ENCODE measurements at regions not wholly inside any gene's neighbourhood (a gene's known extent, or its start where the extent isn't known, plus 50 kb on each side); places are given as distances from the start of the nearest gene placed in this dataset.
"Not testable (repeated sequence)": the region's sequence is repeated elsewhere in the genome, so short reads cannot be mapped to it uniquely, and the experiment has no call there.

DNA sequence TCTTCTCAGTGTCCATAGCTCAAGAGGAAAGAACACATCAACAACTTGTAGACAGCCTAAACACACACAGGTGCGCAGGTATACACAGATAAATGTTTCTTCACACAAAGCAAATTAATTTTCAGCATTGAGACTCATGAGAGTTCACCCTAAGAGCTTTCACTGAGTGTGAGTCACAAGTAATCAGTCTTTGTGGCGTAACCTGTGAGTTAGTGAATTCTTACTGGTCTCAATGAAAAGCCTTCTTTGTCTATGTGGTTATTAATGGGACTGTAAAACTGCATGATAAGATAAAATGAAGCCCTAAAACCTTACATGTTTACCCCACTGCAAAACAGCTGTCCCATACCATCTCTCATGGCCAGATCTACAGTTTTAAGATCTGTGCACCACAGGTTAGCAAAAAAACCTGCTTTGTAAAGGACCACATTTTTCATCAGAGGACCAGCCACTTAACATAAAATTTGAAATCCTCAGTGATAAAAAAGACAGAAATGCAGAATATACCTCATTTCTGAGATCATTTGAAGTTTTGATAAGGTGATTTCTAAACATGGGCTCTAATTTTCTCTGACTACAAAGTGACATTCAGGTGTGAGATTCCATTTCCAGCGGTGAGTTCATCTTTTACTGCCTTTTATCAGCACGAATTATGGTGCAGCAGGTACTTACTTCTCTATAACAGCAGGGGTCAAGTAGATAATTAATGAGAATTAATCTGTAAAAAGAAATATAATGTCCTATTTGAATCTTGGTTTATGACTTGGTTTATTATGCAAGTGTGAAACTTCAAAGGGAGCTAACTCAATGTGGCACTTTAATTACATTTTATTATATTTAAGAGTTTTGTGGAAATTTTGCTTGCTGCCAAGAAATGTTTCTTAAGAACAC, 335.7 kb upstream of the PIK3R1 start:
- peak; percentile 5 for DNase-seq (ENCODE audit: low read depth)

- no peak for DNase-seq (ENCODE audit: low read depth)
These were observed 336.6 kb upstream of the PIK3R1 start for GRCh38 chr5:67878933-67879332.

DNA sequence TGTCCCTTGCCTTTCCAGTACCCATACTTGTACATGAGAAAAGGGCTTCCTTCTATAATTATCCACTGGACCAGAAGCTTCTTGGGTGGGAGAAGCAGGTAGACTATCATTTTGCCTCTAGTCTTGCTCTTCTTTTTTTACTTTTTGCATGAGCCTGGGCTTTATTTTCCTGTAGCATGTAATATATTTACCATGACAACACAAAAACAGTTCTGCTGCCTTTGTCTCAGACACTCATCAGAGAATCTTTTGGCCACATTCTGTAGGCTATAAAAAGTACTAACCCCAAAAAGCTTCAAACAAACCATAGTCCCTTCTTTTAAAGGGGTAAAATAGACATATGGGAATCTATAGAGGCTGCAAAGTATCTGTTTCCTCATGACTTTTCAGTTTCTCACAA, 339.2 kb upstream of the PIK3R1 start:
- no peak for DNase-seq (ENCODE audit: low read depth)

DNA sequence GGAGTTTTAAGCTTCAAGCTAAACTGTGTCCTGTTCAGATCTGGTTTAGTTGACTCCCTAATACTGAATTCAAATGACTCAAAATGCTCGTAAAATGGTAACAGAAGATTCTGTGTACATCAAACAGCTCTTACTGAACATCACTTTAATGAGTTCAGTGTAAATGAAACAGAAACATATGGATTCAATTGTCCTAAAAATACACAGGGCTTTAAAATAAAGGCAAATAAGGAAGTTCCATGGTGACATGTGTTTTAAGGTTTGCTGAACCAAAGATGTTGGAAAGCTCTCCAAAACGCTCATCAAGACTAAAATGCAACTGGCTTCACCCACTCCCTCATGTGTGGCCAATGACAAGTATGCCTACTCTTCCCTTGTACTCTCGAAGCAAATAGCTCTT, 340.0 kb upstream of the PIK3R1 start:
- DNase-seq (ENCODE audit: low read depth): no peak

GRCh38 chr5:67873935-67874334, 341.6 kb upstream of the PIK3R1 start:
- no peak for DNase-seq (ENCODE audit: low read depth)

DNA sequence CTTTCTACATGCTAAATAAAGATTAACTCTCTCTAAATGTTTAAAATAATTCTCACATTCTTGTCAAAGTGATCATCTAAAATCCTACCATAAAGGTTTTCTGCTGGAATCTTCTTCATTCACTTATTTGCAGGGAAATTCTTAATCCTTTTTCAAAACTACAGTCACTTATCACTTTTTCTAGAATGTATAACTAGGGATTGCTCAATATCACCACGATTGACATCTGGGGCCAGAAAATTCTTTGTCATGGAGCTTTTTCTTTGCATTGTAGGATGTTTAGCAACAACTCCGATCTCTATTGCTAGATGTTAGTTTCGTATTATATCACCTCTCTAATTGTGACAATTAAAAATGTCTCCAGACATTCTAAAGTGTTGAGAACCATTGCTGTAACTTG, 344.9 kb upstream of the PIK3R1 start:
- no peak for DNase-seq (ENCODE audit: low read depth)

DNA sequence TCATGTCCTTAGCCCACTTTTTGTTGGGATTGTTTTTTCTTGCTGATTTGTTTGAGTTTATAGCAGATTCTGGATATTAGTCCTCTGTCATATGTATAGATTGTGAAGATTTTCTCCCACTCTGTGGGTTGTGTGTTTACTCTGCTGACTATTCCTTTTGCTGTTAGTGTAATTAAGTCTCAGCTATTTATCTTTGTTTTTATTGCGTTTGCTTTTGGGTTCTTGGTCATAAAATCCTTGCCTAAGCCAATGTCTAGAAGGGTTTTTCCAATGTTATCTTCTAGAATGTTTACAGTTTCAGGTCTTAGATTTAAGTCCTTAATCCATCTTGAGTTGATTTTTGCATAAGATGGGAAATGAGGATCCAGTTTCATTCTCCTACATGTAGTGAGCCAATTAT, 351.2 kb upstream of the PIK3R1 start:
- DNase-seq (ENCODE audit: low read depth): not testable (repeated sequence)

GRCh38 chr5:67858471-67859031, 357.0 kb upstream of the PIK3R1 start:
- no peak for DNase-seq (ENCODE audit: low read depth)

GRCh38 chr5:67857502-67857901, 358.1 kb upstream of the PIK3R1 start:
- no peak for DNase-seq (ENCODE audit: low read depth)

- DNase-seq (ENCODE audit: low read depth): no peak
These were observed 360.0 kb upstream of the PIK3R1 start for GRCh38 chr5:67855523-67855922.

GRCh38 chr5:67850906-67851305, 364.6 kb upstream of the PIK3R1 start:
- DNase-seq (ENCODE audit: low read depth): not testable (repeated sequence)

DNA sequence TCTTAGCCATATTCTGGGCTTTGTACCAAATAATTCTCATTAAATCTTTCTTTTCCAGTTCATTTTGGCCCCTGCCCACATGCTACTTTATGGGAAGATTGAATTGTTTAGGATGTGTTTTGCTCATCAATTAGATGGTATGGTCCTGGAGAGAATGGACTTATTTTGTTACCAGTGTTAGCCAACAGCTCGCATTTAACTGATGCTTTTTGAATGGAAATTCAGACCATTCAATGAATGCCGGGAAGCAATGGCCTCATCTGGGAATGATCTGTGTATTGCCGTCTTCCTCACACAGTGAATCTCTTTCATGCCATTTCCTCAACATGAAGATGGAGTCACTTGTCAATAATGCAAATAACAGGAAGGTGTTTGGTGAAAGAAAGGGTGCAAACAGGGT, 370.6 kb upstream of the PIK3R1 start:
- DNase-seq (ENCODE audit: low read depth): no peak

DNA sequence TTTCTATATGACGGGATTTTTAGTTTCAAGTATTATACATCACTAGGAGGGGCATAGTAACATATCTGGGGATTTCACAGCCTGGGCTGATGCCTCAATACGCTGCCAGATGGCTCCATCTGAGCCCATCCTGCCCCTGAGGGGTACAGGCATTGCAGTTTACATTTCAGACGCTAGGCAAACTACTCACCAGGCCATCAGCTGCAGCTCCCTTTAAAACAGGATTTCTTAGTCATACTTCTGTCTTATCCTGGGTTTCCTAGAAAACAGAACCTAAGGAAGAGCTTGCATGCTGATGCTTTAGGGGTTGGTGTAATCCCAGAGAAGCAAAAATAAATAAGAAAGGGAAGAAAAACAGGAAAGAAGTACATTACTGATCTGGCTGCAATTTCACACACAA, 372.8 kb upstream of the PIK3R1 start:
- DNase-seq (ENCODE audit: low read depth): no peak

- not testable (repeated sequence) for DNase-seq (ENCODE audit: low read depth)
These were observed 378.3 kb upstream of the PIK3R1 start for GRCh38 chr5:67837225-67837624.

DNA sequence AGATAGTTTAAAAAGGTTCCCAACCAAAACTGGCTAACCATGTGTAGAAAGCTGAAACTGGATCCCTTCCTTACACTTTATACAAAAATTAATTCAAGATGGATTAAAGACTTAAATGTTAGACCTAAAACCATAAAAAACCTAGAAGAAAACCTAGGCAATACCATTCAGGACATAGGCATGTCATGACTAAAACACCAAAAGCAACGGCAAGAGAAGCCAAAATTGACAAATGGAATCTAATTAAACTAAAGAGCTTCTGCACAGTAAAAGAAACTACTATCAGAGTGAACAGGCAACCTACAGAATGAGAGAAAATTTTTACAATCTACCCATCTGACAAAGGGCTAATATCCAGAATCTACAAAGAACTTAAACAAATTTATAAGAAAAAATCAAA, 379.1 kb upstream of the PIK3R1 start:
- DNase-seq (ENCODE audit: low read depth): not testable (repeated sequence)

DNA sequence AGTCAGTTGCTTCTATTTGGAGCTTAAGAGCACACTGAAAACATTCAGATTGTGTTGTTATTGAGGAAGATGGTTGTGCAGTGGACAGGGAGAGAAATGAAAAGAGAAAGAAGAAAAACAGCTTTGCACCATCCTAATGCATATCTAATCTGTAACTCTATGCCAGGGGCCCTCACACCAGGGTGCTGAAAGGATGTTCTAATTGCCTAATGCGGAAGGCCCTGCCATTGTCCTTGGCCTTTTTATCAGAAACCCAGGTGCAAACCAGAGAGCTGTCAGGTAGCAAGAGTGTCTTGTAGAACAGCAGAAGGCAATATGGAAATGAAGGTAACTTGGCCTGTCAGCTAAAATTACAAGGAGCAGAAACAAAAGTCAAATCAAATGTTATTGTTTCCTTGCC, 384.5 kb upstream of the PIK3R1 start:
- no peak for DNase-seq (ENCODE audit: low read depth)

GRCh38 chr5:67827541-67827940, 388.0 kb upstream of the PIK3R1 start:
- no peak for DNase-seq (ENCODE audit: low read depth)

- no peak for DNase-seq (ENCODE audit: low read depth)
These were observed 390.7 kb upstream of the PIK3R1 start for GRCh38 chr5:67824852-67825251.

GRCh38 chr5:67817652-67818051, 397.9 kb upstream of the PIK3R1 start:
- DNase-seq (ENCODE audit: low read depth): no peak

DNA sequence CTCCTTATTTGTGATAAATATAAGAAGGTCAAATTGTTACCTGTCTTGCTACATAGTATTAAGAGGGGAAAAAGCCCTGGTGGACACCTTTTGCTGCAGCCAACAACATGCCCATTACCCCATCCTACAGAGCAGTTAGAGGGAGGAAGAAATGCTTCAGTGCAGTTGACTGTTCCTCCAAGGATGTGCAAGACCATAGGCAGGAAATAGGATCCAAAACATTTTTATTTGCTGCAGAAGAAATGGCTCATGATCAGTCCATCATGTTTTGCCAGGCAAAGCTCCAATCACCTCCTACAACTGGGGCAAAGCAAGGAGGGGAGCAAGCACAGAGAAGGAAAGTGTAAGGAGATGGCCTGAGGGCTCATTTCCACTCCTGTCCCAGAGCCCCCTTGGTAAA, 399.1 kb upstream of the PIK3R1 start:
- no peak for DNase-seq (ENCODE audit: low read depth)

DNA sequence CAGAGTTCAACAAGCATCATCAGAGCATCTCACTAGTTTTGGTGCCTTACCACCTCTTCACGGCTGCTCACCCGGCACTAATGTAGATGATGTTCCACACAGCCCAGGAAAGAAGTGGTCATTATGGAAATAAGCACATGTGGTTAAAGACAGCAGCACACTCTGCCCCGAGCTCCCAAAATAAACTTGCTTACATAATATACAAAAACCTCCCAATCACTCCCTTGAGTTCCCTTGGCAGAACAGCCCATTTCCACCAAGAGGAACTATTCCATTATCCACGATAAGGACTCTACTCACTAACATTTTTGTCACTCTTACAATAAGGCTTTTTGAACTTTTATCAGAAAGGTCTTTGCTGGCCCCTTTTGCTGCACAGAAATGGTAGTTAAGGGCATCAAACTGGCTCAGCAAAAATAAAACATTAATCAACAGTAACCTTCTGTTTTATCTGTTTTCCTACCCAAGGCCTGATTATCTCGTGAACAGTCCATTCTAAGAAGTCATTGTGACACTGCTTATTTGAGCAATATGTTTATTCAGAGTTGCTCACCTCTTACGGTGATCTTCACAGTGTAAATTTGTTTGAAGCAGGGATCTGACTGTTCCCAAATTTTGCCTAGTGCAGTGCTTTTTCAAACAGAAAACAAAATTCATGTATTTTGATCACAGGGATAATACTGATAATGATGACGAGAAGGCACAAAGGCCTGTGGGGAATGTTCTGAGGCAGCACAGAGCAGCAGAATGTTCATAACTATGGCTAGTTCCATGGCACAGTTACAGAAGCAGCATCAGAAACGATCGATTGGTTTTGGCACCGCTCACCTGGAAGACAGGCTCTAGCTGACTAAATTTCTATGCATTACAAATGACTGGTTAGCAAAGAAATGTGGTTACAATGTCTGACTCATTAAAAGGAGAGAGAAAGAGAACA, 399.8 kb upstream of the PIK3R1 start:
- no peak for DNase-seq (ENCODE audit: low read depth)

GRCh38 chr5:67814569-67815311, 400.8 kb upstream of the PIK3R1 start:
- no peak for DNase-seq (ENCODE audit: low read depth)
